Choroid plexus epithelial cell (primary cell): ENCODE measurements at regions not wholly inside any gene's neighbourhood (a gene's known extent, or its start where the extent isn't known, plus 50 kb on each side); places are given as distances from the start of the nearest gene placed in this dataset.

Source experiments
- DNase-seq: peaks from one replicate; pipeline ENCODE4 v3.0.0-alpha.2; 2010; ENCODE audit warnings: low read depth
- H3K4me3 ChIP-seq: 2 replicates; pipeline ENCODE4 v1.5.1; 2011; ENCODE audit warnings: low read depth, mild to moderate bottlenecking, control low read depth, low read length, moderate library complexity
- CTCF ChIP-seq: conservative IDR thresholded peaks from 2 replicates; pipeline ENCODE4 v1.5.1; 2011; ENCODE audit warnings: low read depth, mild to moderate bottlenecking, control low read depth, inconsistent platforms, low read length, moderate library complexity

DNA sequence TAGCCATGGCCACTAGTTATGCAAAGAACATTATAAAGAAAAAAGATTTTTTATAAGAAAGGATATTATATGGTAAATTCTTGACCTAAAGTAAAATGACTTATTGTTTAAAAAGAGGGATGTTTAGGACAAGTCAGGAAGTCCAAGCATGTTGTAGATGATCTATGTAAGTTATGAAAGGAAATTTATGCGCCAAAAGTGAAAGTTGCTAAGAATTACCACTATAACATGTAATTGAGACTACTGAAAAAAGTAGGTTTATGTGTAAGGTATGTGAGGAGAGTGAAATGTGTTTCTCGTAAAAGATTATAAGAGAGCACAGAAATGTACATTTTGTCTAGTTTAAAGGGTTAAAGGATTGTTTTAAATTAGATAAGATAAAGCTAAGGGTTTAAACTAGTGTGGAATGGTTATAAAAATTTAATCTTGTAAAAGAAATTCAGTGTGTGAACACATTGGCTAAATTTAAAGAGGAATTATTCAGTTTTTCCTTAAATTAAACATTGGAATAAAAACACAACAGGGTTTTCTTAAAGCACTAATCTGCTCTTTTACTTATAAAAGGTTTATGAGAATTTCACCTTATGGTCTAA lies 1100.4 kb upstream of the EDIL3 start:
- DNase-seq: no peak
- no peak for TF ChIP-seq CTCF
- no peak overlapping the region for H3K4me3 ChIP-seq

GRCh38 chr5:85488295-85488694 lies 1103.6 kb upstream of the EDIL3 start:
- no peak overlapping the region for H3K4me3 ChIP-seq
- DNase-seq: no peak

GRCh38 chr5:85500869-85501268 lies 1116.2 kb upstream of the EDIL3 start:
- TF ChIP-seq CTCF: no peak
- DNase-seq: no peak
- H3K4me3 ChIP-seq: no peak overlapping the region

More at GRCh38 chr5:85488295-85488694, 1103.6 kb upstream of the EDIL3 start:
- no peak for TF ChIP-seq CTCF

DNA sequence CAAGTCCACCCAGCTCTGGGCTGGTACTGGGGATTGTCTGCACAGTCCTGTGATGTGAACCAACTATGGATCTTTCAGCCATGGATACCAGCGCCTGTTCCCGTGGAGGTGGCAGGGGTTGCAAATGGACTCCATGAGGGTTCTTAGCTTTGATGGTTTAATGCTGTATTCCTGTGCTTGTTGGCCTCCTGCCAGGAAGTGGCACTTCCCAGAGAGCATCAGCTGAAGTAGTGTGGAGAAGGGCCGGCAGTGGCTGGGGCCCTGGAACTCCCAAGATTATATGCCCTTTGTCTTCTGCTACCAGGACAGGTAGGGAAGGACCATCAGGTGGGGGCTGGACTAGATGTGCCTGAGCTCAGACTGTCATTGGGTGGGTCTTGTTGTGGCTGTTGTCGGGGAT lies 1104.8 kb upstream of the COX7C start:
- no peak overlapping the region for H3K4me3 ChIP-seq
- TF ChIP-seq CTCF: no peak
- DNase-seq: no peak

DNA sequence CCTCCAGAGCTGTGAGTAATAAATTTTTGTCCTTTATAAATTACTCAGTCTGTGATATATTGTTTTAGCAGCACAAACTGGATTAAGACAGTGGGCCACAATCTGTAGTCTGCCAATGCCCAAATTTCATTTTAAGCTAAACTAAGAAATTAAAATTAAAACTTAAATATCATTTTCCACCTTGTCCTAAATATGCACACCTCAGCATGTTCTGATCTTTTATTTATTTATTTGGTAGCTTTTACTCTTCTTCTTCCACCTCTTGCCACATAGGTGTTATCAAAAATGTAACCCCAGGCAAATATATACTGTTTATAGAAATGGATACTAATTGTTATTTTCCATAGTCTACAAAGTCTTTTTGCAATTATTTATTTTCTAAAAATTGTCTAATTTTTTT lies 1102.2 kb upstream of the COX7C start:
- H3K4me3 ChIP-seq: no peak overlapping the region
- DNase-seq: no peak
- no peak for TF ChIP-seq CTCF

GRCh38 chr5:85517386-85517785 lies 1100.4 kb upstream of the COX7C start:
- no peak overlapping the region for H3K4me3 ChIP-seq
- no peak for DNase-seq
- no peak for TF ChIP-seq CTCF

GRCh38 chr5:85533341-85534047 lies 1084.2 kb upstream of the COX7C start:
- no peak overlapping the region for H3K4me3 ChIP-seq
- no peak for DNase-seq
- TF ChIP-seq CTCF: no peak
